Stimulated activated CD4-positive, alpha-beta T cell treated with anti-CD3 and anti-CD28 coated beads, Interleukin-15, amount 100 ng/mL, for 1 hour (primary cell): ENCODE measurements at regions not wholly inside any gene's neighbourhood (a gene's known extent, or its start where the extent isn't known, plus 50 kb on each side); places are given as distances from the start of the nearest gene placed in this dataset.

Experiments
- DNase-seq, 2 donors: peaks; one replicate each; pipeline ENCODE4 v3.0.0-alpha.2; 2020; ENCODE audit warnings: low read depth in 1 of 2, low spot score in 1 of 2

DNA sequence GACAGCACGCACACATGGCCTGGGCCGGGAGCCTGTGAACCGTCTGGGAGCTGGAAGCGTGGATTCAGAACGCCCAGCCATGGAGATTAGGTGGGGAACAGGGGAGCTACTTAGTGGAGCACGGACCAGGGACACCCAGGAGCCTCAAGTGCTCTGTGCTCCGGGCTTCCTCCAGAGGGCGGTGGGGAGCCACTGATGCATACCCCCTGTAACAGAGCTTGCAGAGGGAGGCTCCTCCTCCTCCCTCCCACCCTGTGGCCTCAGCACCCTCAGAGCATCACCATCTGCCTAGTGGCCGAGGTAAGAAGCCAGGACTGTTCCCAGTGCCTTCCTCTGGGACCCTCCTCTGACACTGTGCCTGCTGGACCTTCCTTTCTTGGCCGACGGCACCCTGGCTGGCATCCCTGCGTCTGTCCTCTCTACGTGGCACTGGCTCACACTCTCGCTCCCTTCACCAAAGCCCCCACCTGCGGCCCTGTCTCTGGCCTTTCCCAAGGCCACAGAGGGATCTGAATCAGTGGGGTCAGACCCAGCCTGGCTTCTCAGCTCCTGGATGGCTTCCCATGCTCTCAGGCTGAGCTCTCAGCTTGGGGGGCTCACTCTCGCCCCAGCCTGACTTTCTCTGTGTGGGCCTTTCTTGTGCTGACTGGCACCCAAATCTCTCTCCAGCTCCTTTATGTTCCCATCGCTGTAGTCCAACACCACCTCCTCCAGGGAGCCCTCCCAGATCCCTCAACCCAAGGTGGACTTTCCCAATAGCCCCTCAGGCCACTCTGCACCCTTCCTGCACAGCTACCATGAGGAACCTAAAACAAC, 780.9 kb downstream of the BRD1 start:
- no peak for DNase-seq

DNA sequence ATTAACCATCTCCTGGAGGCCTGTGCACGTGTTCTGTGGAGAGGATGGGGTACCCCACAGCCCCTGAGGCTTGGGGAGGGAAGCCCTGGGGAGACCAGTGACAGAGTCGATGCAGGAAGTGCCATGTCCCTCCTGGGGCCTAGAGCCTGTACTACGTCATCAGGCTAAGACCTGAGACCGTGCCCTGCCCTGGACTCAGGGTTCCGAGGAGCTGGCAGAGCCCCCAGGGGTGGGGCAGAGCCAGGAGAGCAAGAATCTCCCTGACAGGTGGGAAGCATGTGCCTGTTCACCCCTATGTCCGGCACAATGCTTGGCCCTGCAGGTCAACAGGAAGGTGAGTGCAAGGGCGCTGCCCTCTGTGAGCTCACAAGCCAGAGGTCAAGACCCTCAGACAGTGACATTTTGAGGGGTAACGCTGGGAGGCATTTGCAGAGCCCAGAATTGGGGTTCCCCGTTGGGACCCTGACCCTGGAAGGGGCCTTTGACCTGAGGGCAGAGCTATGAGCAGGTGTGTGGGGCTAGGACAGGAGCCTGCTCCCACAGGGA, 781.6 kb downstream of the BRD1 start:
- no peak for DNase-seq

DNA sequence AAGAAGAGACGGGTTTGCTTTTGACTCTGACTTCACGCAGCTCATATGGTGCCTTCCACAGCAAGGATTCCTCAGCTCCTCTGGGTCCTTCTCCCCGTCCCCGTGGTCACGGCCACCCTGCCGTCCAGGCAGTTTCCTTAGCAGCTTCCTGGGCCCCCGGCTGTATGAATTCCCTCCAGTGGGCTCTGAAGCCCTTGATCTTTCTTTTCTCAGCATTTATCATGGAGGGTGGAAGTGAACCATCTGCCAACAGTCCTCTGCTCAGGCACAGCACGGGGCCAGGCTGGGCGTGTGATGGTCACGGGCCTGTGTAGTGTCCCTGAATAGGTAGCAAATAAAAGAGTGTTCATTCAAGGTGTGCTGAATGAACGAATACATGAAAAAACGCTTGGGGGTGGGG, 782.4 kb downstream of the BRD1 start:
- DNase-seq = no peak

DNA sequence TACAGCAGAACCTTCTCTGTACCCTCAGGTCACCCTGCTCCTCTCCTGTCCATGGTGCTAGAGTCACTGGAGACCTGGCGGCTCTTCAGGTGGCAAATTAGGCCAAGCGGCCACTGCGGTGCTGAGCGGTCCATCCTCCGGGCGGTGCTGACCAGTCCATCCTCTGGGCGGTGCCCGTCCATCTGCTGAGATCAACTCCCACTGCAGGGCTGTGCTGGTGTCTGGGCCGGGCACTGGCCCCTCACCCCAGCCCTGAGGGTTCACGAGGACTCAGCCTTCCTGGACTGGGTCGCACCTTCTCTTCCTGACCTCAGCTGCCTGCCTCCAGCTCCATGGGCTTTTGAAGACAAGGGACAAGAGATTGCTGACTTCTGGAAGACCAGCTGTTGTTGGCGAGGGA, 782.9 kb downstream of the BRD1 start:
- no peak for DNase-seq

DNA sequence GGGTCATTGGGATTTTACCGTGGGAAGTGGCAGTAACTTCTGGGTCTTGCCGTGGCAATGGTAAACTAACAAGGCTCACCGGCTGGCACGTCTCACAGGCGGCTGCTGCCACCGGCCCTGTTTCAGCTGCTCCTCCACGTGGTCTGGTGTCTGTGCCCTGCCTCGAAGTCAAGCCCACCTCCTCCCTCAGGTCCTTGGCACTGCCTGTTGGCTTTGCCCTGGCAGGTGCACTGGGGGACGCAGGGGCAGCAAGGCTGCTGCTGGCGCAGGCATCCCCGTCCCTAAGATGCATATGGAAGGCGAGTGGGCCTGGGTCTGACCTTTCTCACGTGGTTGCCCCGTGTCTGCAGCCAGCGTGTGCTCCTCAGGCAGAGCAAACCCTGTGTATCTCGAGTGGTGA, 783.6 kb downstream of the BRD1 start:
- DNase-seq = no peak

DNA sequence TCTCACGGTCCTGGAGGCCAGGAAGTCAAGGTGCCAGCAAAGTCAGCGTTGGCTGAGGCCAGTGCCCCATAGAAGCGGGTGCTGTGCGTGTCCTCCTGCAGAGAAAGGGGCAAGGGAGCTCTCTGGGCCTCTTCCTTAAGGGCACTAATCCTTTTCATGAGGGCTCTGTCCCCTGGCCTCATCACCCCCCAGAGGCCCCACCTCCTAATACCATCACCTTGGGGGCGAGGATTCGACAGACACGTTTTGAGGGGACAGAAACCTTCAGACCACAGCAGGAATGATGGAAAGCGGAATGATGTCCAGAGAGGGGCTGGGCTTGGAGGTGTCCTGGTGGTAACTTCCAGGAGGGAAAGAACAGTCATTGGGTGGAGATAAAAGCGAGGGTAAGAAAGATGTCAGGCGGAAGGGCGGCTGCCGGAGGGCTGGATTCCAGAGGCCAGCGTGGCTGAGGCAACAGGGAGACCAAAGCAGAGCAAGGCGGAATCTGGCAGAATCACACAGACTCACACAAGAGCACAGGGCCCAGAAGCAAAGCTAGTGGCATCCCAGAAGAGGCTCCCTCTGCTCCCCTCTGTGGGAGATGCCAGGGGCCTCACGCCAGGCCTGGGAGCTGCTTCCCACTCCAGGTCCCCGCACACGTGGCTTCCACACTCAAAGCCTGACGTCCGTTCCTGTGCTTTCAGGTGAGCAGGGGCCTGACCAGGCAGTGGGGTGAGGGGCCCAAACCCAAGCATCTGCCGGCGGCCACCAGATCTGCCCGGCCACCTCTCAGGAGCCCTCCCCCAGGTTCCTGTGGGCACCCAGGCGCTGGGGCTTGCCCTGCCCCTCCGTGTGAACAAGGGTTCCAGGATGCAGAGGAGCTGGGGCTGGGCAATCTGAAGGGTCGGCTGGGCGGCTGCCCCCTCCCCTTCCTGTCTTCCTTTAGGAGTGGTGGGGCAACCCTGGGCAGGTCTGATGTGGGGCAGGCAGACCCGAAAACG, 784.5 kb downstream of the BRD1 start:
- no peak for DNase-seq

DNA sequence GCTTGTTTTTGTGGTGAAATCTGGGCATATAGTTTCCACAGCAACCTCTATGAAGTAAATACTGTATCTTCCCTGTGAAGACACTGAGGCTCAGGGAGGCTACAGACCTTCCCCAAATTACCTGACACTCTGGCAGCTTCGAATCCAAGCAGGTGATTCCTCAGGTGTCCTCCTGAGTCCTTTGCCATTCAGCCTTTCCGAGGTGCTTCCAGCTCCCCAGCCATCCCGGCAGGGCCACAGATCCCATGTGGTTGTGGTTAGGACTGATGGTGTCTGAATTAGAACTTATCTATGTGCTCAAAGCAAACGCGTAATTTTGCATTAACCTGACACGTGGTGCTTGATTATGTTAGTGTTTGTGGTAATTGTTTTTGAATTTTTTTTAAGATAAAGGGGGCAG, 785.6 kb downstream of the BRD1 start:
- no peak for DNase-seq

DNA sequence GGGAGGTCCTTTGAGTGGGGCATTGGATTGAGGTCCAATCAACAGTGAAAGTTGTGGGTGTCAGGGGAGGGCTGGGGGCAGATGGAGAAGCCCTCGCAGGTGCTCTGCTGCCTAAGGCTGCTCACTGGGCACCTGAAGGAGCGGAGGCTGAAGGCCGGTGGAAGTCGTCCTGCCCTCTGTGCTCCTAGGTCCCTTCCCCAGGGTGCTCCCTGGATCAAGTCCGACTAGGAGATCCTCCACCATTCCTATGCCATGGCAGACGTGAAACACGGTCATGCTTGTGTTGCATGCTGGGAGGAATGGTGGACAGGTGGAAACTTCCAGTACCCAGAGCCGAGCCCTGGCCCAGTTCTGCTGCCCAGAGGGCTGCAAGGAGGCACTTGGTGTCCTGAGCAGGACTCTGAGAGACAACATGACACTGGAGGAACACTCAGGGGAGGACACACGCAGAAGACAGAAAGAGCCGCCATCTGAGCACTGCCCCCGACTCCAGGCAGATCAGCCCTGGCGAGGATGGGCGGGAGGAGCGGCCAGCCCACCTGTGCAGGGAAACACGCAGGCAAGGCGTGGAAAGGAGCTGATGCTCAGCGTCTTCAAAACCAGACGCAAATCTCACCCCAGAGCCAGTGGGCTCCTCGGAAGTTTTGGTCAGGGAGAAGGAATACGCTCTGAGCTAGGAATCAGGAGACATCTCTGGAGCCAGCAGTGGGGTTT, 786.8 kb downstream of the BRD1 start:
- DNase-seq = no peak

DNA sequence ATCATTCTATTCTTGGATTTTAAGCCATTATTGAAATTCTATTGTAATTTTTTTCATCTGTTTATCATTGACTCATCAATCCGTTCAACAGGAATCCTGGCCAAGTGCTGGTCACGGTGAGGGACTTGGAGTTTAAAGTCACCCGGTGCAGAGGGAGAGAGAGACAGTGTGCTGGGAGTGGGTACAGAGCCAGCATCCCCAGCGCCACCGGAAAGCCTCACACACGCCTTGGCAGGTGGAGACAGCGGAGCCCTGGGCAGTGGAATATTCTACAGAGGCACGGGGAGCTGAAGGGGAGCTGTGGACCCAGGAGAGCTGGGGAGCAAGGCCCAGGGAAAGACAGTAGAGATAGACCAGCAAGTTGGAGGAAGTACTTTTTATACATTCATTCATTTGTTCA, 787.6 kb downstream of the BRD1 start:
- no peak for DNase-seq

DNA sequence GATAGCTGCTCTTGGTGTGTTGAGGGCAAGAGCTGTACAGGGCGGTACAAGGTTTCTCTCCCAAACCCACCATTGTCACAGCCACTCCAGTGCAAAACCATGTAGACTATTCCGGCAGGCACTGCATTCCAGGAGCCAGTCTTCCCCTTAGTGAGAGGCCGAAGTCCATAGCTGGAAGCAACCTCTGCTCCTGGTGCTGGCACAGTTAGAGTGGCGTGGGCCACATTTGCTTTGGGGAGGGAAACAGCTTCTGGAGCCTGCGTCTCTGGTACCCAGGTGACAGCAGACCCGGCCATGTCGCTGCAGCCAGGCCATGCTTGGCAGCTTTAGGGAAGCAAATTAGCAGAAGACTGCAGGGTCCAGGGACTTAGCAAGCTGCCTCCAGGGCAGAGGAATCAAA, 788.0 kb downstream of the BRD1 start:
- DNase-seq = no peak

DNA sequence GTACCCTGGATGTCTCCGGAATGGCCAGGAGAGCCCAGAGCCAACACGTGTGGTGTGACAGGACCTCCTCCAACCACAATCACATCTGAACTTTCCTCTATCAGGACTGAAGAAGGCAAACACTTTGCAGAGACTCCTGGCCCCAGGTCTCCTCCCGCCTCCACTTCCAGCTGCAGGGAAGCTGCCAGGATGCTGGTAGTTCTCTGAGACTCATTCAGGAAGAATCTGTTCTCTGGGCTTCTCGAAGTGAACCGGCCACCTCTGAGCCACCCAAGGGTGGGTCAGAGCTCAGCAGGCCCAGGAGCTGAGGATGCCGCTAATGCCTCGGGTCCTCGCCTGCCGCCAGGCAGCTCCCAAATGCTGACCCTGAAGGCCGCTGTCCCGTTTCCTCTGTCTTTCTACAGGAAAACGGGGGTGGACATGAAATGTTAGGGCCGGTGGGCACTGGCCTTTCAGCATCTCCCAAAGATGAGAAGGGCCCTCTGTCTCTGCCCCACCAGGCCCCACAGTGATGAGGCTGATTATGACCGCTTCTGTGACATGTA, 789.9 kb downstream of the BRD1 start:
- no peak for DNase-seq

DNA sequence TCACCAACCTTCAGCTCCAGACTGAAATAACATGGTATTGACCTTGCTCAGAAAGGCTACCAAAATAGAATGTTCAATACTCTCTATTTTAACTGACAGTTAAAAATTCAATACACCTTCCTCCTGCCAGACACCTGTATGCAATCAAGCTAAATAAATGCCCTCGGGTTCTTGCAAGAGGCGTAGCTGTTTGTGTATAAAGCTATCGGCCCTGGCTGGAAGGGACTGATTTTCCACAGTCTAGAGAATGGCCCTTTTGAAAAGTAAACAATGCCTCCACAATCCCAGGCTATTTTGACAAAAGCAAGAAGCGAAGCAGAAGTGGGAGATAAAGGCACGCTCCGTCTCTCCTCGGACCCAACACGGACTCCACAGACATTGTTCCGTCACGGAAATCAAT, 791.2 kb downstream of the BRD1 start:
- no peak for DNase-seq

DNA sequence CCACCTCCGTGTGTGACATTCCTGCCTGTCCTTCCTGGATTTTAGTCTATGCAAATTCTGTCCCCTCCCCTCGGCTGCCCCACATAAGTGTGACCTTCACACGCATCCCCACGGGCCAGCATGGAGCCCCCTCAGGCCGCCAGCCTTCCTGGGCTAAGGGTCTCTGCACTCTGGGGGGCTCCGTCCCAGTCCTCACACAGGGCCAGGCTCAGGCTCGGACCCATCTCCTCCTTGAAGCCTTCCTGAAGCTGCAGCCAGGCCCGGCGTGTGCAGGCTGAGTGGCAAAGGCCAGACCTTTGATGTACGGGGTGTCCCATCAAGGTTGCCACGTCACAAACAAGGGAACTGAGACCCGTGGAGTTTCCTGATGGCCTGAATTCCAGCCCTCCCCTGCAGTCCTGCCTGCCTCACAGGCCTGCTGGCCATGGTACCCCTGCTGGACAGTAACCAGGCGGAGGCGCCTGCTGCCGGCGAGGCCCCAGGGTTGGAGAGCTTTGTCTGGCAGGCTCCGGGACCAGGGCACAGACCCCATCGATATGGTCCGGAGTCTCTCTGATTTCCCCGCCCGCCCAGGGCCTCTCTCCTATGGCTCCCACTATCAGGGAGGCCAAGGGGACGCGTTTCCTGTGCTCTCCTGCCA, 791.7 kb downstream of the BRD1 start:
- no peak for DNase-seq

DNA sequence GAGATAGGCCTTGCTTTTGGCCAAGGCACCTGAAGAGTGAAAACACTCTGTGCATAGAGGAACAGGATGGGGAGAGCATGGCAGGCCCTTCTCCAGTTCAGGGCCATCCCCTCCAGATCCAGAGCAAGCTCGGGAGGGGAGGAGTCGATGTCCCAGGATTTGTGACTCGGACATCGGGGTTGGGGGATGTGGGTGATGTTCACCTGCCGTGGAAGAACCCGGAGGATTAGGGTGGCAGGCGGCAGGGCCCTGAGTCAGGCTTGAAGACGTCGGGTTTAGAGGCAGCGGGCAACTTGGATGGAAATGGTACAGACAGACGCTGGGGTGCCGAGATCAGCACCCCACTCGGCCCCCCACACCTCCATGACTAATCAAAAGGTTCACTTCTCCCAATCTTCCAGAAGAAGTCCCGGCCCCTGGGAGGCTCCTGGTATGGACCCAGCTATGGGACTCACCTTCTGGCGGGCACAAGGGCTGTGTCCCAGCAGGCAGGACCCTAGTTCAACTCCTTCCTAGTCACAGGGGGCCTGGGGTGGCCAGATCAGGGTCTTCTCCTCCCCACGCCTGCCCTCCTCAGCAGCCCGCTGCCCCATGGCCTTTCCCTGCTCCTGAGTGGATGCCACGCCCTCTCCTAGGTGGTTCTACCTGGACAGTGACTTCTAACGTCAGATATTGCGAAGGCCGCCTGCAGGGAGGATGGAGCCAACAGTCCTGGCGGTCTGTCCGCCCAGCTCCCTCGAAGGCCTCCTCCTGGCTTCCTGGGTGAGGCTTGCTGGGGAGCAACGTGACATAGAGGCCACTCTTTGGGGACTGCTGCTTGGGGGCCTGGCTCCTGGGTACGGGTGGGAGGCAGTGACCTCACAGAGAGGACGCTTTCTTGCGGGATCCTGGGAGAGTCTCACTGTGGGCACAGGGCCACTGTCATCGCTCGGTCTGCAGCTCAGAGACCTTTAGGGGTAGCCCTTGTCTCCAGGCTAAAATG, 792.5 kb downstream of the BRD1 start:
- no peak for DNase-seq

DNA sequence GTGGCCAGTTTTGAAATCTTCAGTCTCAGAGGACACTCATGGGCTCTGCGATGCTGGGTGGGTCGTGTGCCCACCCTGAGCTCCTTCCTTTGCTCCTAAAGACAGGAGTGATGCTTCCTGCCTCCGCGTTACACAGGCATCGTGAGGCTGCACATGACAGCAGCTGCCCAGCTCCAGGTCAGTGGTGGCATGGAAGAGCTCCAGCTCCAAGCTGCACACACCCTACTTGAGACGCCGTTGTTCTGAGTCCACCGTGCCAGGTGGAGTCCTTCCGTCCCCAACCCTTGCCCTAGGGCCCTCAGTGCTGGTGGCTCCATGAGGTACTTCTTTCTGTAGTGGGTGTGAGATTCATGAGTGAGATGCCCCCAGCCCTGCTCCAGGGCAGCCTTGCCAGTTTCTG, 794.1 kb downstream of the BRD1 start:
- DNase-seq = no peak

DNA sequence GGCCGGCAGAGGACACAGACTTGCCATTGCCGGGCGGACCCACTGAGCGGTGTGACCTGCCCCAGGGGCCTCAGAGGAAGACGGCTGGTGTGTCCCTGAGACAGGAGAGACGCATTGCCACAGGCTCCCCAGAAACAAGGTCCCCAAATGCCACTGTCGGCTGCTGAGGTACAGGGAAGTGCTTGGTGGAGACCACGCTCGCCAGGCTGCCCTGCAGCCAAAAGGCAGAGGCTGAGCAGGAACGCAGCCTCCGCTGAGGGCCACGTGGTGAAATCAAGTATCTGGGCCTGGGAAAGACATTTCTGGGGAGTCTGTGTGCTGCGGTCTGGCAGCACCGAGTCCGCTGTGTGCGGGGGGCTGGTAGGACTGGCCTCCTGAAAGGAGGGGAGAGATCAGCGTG, 794.9 kb downstream of the BRD1 start:
- no peak for DNase-seq

DNA sequence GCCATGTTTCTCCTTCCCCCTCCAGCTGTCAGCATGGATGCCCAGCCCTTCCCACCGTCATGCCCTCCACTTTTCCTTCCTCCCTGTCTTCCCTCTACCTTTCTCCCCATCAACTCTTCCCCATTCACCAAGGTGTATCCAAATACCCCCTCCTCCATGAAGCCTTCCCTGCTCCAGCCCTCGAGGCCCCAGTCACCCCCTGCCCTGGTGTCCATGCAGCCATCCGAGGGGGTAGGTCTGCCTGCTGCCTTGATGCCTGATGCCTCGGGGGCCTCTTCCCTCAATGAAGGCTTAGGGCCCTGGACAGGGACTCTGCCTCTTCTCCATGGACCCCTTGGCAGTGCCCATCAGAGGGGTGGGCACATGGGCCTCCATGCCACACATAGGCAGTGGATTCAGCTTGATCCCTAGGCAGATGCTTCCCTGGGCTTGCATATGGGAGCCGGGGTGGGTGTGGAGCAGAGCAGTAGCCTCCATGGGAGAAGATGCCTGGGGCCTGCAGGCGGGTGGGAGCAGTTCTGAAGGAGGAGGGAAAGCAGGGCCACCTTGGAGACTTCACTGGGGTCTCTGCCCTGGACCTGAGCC, 795.8 kb downstream of the BRD1 start:
- no peak for DNase-seq

DNA sequence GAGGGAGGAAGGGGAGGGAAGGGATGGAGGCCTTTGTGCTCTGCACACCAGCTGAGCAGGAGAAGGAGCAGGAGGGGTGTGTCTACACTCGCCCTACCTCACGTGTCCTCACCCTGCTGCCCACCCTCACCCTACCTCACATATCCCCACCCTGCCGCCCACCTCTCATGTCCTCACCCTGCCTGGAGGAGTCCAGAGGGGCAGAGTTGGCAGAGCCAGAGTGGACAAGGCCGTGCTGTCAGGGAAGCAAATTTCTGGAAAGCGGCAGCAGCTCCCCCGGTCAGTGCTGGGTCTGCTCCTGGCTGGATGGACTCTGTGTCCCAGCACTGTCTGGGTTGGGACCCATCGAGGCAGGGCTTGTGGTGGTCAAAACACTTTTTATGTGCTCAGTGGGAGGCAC, 799.6 kb downstream of the BRD1 start:
- no peak for DNase-seq

DNA sequence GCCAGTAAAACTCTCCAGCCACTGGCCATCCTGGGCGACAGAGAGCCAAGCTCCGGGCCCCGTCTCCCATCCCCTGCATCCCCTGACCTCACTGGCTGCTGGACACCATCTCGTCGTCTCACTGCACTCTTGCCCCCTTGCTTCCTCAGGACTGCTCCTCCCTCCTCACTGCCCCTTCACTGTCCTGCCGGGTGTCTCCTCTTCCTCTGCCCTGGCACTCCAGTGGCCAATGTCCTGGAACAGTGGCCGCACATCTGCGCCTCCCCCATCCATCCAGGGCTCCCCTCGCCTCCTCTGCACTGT, 800.4 kb downstream of the BRD1 start:
- DNase-seq = no peak
